Breast epithelium (tissue), 3 donors: ENCODE measurements at regions not wholly inside any gene's neighbourhood (a gene's known extent, or its start where the extent isn't known, plus 50 kb on each side); places are given as distances from the start of the nearest gene placed in this dataset.

Experiments
- POLR2A ChIP-seq: fragments of 450-650 bp; IDR thresholded peaks from one replicate; pipeline ENCODE4 v1.6.1; 2016; ENCODE audit warnings: antibody characterized with exemption, mild to moderate bottlenecking, moderate library complexity
- POLR2AphosphoS5 ChIP-seq, 3 donors: sonication (generic); formaldehyde crosslinking; IDR thresholded peaks; one replicate each; pipeline ENCODE4 v1.6.1; 2017; ENCODE audit warnings: antibody characterized with exemption in 3 of 3
- TF ChIP-seq, protein P1 (sequence below), 3 donors: fragments of 450-650 bp; IDR thresholded peaks; one replicate each; pipeline ENCODE4 v1.5.1; 2016 to 2017; ENCODE audit warnings: antibody characterized with exemption in 3 of 3, mild to moderate bottlenecking in 3 of 3, moderate library complexity in 3 of 3

GRCh38 chr2:183456177-183456576, 331.9 kb downstream of the NUP35 start:
- TF ChIP-seq, protein P1, sequence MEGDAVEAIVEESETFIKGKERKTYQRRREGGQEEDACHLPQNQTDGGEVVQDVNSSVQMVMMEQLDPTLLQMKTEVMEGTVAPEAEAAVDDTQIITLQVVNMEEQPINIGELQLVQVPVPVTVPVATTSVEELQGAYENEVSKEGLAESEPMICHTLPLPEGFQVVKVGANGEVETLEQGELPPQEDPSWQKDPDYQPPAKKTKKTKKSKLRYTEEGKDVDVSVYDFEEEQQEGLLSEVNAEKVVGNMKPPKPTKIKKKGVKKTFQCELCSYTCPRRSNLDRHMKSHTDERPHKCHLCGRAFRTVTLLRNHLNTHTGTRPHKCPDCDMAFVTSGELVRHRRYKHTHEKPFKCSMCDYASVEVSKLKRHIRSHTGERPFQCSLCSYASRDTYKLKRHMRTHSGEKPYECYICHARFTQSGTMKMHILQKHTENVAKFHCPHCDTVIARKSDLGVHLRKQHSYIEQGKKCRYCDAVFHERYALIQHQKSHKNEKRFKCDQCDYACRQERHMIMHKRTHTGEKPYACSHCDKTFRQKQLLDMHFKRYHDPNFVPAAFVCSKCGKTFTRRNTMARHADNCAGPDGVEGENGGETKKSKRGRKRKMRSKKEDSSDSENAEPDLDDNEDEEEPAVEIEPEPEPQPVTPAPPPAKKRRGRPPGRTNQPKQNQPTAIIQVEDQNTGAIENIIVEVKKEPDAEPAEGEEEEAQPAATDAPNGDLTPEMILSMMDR (IDR thresholded peaks at IDR 0.05): no peak
- TF ChIP-seq POLR2AphosphoS5 (IDR thresholded peaks at IDR 0.05) (no peak), POLR2A (no peak)
